ENCODE measurements at regions not wholly inside any gene's neighbourhood (a gene's known extent, or its start where the extent isn't known, plus 50 kb on each side); places are given as distances from the start of the nearest gene placed in this dataset.

DNA sequence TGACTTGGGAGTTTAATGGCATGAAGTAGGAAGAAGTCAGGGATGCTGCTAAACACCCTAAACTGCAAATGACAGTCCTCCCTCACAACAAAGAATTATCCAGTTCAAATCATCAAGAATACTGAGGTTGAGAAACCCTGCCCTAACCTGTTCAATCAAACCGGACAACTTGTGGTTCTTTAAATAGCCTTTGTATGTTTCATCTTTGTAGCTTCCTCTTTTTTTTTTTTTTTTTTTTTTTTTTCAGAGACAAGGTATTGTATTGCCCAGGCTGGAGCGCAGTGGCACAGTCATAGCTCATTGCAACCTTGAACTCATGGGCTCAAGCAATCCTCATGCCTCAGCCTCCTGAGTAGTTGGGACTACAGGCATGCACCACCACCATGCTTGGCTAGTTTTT, 52.5 kb upstream of the TTC29 start:
- ATAC-seq (replicated peaks) (no peak), DNase-seq (no peak)
- Mint-ChIP-seq H3K27ac (no peak overlapping the region), H3K4me1 (ENCODE audit: low read depth in 2 of 2) (no peaks in the 10 kb centered on the region), H3K9me3 (peaks cover 0 to 11% of the 10 kb centered on the region in 2 donors), H3K27me3 (peaks cover 26 to 33% of the 10 kb centered on the region in 2 donors), H3K4me3 (no peak overlapping the region), H3K36me3 (ENCODE audit: insufficient read depth) (no peaks in the 10 kb centered on the region)

- peaks cover 15 to 19% of the 10 kb centered on the region in 2 donors for H3K27me3 Mint-ChIP-seq
- no peak for ATAC-seq (replicated peaks)
- no peaks in the 10 kb centered on the region for H3K4me1 Mint-ChIP-seq (ENCODE audit: low read depth in 2 of 2)
- no peak overlapping the region for H3K4me3 Mint-ChIP-seq
- peaks cover 3% of the 10 kb centered on the region for H3K36me3 Mint-ChIP-seq (ENCODE audit: insufficient read depth)
- H3K9me3 Mint-ChIP-seq, result no peaks in the 10 kb centered on the region
- H3K27ac Mint-ChIP-seq, result no peak overlapping the region
- no peak for DNase-seq
These were observed 58.5 kb upstream of the TTC29 start for GRCh38 chr4:147003956-147004809.

- H3K4me3 Mint-ChIP-seq, result no peak overlapping the region
- DNase-seq (no peak), ATAC-seq (replicated peaks) (no peak)
- H3K4me1 Mint-ChIP-seq (ENCODE audit: low read depth in 2 of 2), result no peaks in the 10 kb centered on the region
- no peaks in the 10 kb centered on the region for H3K9me3 Mint-ChIP-seq
- H3K27ac Mint-ChIP-seq, result no peak overlapping the region
- peaks cover 12 to 14% of the 10 kb centered on the region in 2 donors for H3K27me3 Mint-ChIP-seq
- H3K36me3 Mint-ChIP-seq (ENCODE audit: insufficient read depth), result peaks cover 3% of the 10 kb centered on the region
These were observed 60.6 kb upstream of the TTC29 start for GRCh38 chr4:147006229-147006628.

GRCh38 chr4:147009875-147010274, 64.2 kb upstream of the TTC29 start:
- ATAC-seq (replicated peaks) (no peak), DNase-seq (no peak)
- no peak overlapping the region for H3K27ac Mint-ChIP-seq
- no peaks in the 10 kb centered on the region for H3K36me3 Mint-ChIP-seq (ENCODE audit: insufficient read depth)
- peaks cover 2 to 8% of the 10 kb centered on the region in 2 donors for H3K27me3 Mint-ChIP-seq
- no peaks in the 10 kb centered on the region for H3K9me3 Mint-ChIP-seq
- no peaks in the 10 kb centered on the region for H3K4me1 Mint-ChIP-seq (ENCODE audit: low read depth in 2 of 2)
- no peak overlapping the region for H3K4me3 Mint-ChIP-seq

DNA sequence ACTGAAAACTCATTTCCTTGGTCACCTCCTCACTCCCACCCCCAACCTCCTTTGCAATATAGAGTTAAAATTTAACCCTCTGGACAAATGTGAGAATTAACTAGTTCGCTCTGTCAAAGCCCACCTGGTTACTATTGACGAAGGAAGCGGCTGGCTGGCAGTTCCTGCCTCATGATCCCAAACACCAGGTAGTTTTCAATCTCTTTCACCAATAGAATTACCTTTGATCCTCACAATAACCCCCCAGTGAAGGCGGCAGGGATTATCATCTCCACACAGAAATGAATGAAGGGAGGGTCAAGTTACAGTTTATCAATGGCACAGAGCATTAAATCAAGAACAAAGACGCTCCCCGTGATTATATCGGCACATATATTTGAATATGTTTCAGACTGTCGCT, 65.7 kb upstream of the TTC29 start:
- H3K27me3 Mint-ChIP-seq, result peaks cover 10 to 14% of the 10 kb centered on the region in 2 donors
- no peaks in the 10 kb centered on the region for H3K36me3 Mint-ChIP-seq (ENCODE audit: insufficient read depth)
- ATAC-seq (replicated peaks), result no peak
- no peak overlapping the region for H3K27ac Mint-ChIP-seq
- no peak for DNase-seq
- H3K4me1 Mint-ChIP-seq (ENCODE audit: low read depth in 2 of 2), result no peaks in the 10 kb centered on the region
- H3K4me3 Mint-ChIP-seq, result no peak overlapping the region
- no peaks in the 10 kb centered on the region for H3K9me3 Mint-ChIP-seq

DNA sequence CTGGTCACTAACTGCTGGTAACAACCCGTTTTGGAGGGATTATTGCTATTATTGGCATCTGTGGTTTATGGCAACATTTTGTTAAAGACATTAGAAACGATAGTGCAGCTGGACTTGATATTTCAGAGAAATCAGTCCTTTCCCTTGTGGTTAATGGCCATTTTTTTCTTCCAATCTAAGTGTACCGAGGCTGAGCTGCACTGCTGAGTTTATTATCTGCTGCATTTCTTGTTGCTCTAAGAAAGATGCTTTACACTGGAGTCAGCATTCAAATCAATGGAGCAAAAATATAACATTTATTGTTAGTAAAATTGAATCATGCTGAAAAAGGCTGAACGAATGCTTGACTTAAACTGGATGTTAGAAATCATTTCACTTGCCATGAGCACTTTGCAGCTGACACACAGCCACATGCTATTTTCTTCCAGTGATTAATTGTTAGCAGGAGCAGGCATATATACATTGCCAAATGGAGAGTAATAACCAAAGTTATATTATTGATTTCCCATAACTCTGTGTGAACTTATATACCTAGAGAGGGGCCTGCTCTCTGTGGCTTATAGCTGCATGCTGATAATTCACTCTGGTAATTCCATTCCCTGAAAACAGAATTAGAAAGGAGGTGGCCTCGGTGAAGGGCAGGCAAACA, 66.5 kb upstream of the TTC29 start:
- Mint-ChIP-seq H3K4me1 (ENCODE audit: low read depth in 2 of 2) (no peaks in the 10 kb centered on the region), H3K36me3 (ENCODE audit: insufficient read depth) (no peaks in the 10 kb centered on the region), H3K9me3 (no peaks in the 10 kb centered on the region), H3K27ac (no peak overlapping the region), H3K4me3 (no peak overlapping the region), H3K27me3 (peaks cover 14 to 15% of the 10 kb centered on the region in 2 donors)
- ATAC-seq (replicated peaks), result no peak
- no peak for DNase-seq

- DNase-seq (no peak), ATAC-seq (replicated peaks) (no peak)
- Mint-ChIP-seq H3K4me1 (ENCODE audit: low read depth in 2 of 2) (no peaks in the 10 kb centered on the region), H3K4me3 (no peak overlapping the region), H3K36me3 (ENCODE audit: insufficient read depth) (no peaks in the 10 kb centered on the region), H3K27ac (no peak overlapping the region), H3K9me3 (no peaks in the 10 kb centered on the region), H3K27me3 (peaks cover 15 to 23% of the 10 kb centered on the region in 2 donors)
These were observed 69.3 kb upstream of the TTC29 start for GRCh38 chr4:147014946-147015345.

GRCh38 chr4:147015491-147015890, 69.8 kb upstream of the TTC29 start:
- no peak overlapping the region for H3K27ac Mint-ChIP-seq
- H3K36me3 Mint-ChIP-seq (ENCODE audit: insufficient read depth), result no peaks in the 10 kb centered on the region
- no peak overlapping the region for H3K4me3 Mint-ChIP-seq
- DNase-seq, result no peak
- no peaks in the 10 kb centered on the region for H3K4me1 Mint-ChIP-seq (ENCODE audit: low read depth in 2 of 2)
- no peak for ATAC-seq (replicated peaks)
- H3K27me3 Mint-ChIP-seq, result peaks cover 15 to 23% of the 10 kb centered on the region in 2 donors
- H3K9me3 Mint-ChIP-seq, result no peaks in the 10 kb centered on the region

GRCh38 chr4:147017081-147017480, 71.4 kb upstream of the TTC29 start:
- Mint-ChIP-seq H3K4me1 (ENCODE audit: low read depth in 2 of 2) (no peaks in the 10 kb centered on the region), H3K27ac (no peak overlapping the region), H3K36me3 (ENCODE audit: insufficient read depth) (no peaks in the 10 kb centered on the region), H3K9me3 (no peaks in the 10 kb centered on the region), H3K27me3 (peaks cover 15 to 23% of the 10 kb centered on the region in 2 donors), H3K4me3 (no peak overlapping the region)
- no peak for DNase-seq
- no peak for ATAC-seq (replicated peaks)

GRCh38 chr4:147019091-147019490, 73.4 kb upstream of the TTC29 start:
- H3K4me1 Mint-ChIP-seq (ENCODE audit: low read depth in 2 of 2), result no peaks in the 10 kb centered on the region

GRCh38 chr4:147020456-147020855, 74.8 kb upstream of the TTC29 start:
- Mint-ChIP-seq H3K36me3 (ENCODE audit: insufficient read depth) (no peaks in the 10 kb centered on the region), H3K4me3 (no peak overlapping the region), H3K9me3 (no peaks in the 10 kb centered on the region), H3K27ac (no peak overlapping the region), H3K4me1 (ENCODE audit: low read depth in 2 of 2) (no peaks in the 10 kb centered on the region), H3K27me3 (peaks cover 7 to 15% of the 10 kb centered on the region in 2 donors)
- DNase-seq (no peak), ATAC-seq (replicated peaks) (no peak)

More at GRCh38 chr4:147019091-147019490, 73.4 kb upstream of the TTC29 start:
- Mint-ChIP-seq H3K4me3 (no peak overlapping the region), H3K27me3 (peaks cover 15 to 23% of the 10 kb centered on the region in 2 donors), H3K27ac (no peak overlapping the region), H3K9me3 (no peaks in the 10 kb centered on the region), H3K36me3 (ENCODE audit: insufficient read depth) (no peaks in the 10 kb centered on the region)
- ATAC-seq (replicated peaks) (peak; percentile 49), DNase-seq (peak; percentile 4 to 37 (median 21))

DNA sequence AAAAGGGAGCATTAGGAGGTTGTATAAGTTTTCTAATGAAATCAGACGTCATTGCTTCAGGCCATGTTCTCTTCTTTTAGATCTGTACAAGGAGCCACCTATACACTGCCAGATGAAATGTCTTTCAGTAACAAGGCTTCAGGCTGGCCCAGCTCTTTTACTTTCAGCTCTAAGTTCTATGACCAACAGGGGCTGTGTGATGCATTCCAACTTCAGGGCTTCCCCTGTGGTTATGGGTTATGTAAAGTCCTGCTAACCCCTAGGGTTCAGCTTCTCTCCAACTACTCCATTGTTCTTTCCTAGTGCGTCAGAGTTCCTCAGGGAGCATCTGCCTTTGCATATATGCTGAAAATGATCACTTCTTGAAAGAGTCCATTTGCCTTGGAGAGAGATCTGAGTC, 79.4 kb upstream of the TTC29 start:
- H3K27me3 Mint-ChIP-seq, result no peaks in the 10 kb centered on the region
- ATAC-seq (replicated peaks) (no peak), DNase-seq (no peak)
- H3K4me1 Mint-ChIP-seq (ENCODE audit: low read depth in 2 of 2), result no peaks in the 10 kb centered on the region
- no peaks in the 10 kb centered on the region for H3K36me3 Mint-ChIP-seq (ENCODE audit: insufficient read depth)
- no peak overlapping the region for H3K4me3 Mint-ChIP-seq
- H3K9me3 Mint-ChIP-seq, result no peaks in the 10 kb centered on the region
- no peak overlapping the region for H3K27ac Mint-ChIP-seq

DNA sequence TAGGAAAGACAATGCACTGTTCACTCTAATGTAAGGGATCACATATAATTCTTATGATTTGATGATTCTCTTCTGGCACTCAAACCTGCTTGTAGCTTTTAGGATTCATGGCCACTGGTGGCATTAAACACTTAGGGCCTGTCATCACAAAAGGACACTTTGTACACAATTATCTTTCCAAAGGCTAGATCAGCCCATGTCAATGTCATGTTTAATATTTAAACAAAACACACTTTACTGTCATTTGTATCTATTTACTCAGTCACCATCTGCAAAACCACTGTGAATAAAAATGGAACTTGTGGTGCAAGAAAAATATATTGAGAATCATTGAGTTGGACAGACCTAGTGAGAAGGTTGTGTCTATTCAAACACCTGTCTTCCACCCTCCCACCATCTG, 83.6 kb upstream of the TTC29 start:
- H3K27ac Mint-ChIP-seq, result no peak overlapping the region
- H3K4me3 Mint-ChIP-seq, result no peak overlapping the region
- H3K9me3 Mint-ChIP-seq, result no peaks in the 10 kb centered on the region
- no peak for ATAC-seq (replicated peaks)
- H3K4me1 Mint-ChIP-seq (ENCODE audit: low read depth in 2 of 2), result no peaks in the 10 kb centered on the region
- no peak for DNase-seq
- no peaks in the 10 kb centered on the region for H3K36me3 Mint-ChIP-seq (ENCODE audit: insufficient read depth)
- peaks cover 0 to 4% of the 10 kb centered on the region in 2 donors for H3K27me3 Mint-ChIP-seq

GRCh38 chr4:147034372-147034771, 88.7 kb upstream of the TTC29 start:
- ATAC-seq (replicated peaks) (no peak), DNase-seq (no peak)
- H3K27me3 Mint-ChIP-seq, result peaks cover 27 to 41% of the 10 kb centered on the region in 2 donors
- H3K4me1 Mint-ChIP-seq (ENCODE audit: low read depth in 2 of 2), result no peaks in the 10 kb centered on the region
- no peaks in the 10 kb centered on the region for H3K9me3 Mint-ChIP-seq
- H3K27ac Mint-ChIP-seq, result no peak overlapping the region
- H3K36me3 Mint-ChIP-seq (ENCODE audit: insufficient read depth), result no peaks in the 10 kb centered on the region
- no peak overlapping the region for H3K4me3 Mint-ChIP-seq
